A673 (cell line): ENCODE measurements at regions not wholly inside any gene's neighbourhood (a gene's known extent, or its start where the extent isn't known, plus 50 kb on each side); places are given as distances from the start of the nearest gene placed in this dataset.

Experiments used
- EZH2 ChIP-seq: fragments of 200-600 bp; sonication (generic); IDR thresholded peaks from 2 replicates; pipeline ENCODE4 v1.6.1; 2017; ENCODE audit warnings: borderline replicate concordance, low read depth, mild to moderate bottlenecking, mixed read lengths, antibody characterized with exemption, low read length; ENCODE audit not compliant: poor library complexity, severe bottlenecking
- TF ChIP-seq, protein P1 (sequence below): fragments of 300-800, 200-600 bp; sonication (generic); conservative IDR thresholded peaks from 2 replicates; pipeline ENCODE4 v1.5.1; 2017; ENCODE audit warnings: low read depth, mild to moderate bottlenecking, antibody characterized with exemption, low read length, moderate library complexity, mixed read lengths

- TF ChIP-seq, protein P1, sequence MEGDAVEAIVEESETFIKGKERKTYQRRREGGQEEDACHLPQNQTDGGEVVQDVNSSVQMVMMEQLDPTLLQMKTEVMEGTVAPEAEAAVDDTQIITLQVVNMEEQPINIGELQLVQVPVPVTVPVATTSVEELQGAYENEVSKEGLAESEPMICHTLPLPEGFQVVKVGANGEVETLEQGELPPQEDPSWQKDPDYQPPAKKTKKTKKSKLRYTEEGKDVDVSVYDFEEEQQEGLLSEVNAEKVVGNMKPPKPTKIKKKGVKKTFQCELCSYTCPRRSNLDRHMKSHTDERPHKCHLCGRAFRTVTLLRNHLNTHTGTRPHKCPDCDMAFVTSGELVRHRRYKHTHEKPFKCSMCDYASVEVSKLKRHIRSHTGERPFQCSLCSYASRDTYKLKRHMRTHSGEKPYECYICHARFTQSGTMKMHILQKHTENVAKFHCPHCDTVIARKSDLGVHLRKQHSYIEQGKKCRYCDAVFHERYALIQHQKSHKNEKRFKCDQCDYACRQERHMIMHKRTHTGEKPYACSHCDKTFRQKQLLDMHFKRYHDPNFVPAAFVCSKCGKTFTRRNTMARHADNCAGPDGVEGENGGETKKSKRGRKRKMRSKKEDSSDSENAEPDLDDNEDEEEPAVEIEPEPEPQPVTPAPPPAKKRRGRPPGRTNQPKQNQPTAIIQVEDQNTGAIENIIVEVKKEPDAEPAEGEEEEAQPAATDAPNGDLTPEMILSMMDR = no peak
- TF ChIP-seq EZH2 = no peak
Measured at GRCh38 chr1:209277662-209278061, 305.9 kb upstream of the CAMK1G start.
